ENCODE measurements at regions not wholly inside any gene's neighbourhood (a gene's known extent, or its start where the extent isn't known, plus 50 kb on each side); places are given as distances from the start of the nearest gene placed in this dataset.
"Not testable (repeated sequence)": the region's sequence is repeated elsewhere in the genome, so short reads cannot be mapped to it uniquely, and the experiment has no call there.

GRCh38 chr4:59762344-59762743, 1437.8 kb upstream of the ADGRL3 start:
- no peaks in the 10 kb centered on the region for H3K36me3 Mint-ChIP-seq (ENCODE audit: low read depth)
- H3K27ac Mint-ChIP-seq, result no peak overlapping the region
- H3K4me1 Mint-ChIP-seq (ENCODE audit: low read depth), result no peaks in the 10 kb centered on the region
- no peaks in the 10 kb centered on the region for H3K27me3 Mint-ChIP-seq (ENCODE audit: low read depth)
- peaks cover 24% of the 10 kb centered on the region for H3K9me3 Mint-ChIP-seq
- H3K4me3 Mint-ChIP-seq, result no peak overlapping the region

- Mint-ChIP-seq H3K9me3 (peaks cover 4% of the 10 kb centered on the region), H3K27me3 (ENCODE audit: low read depth) (no peaks in the 10 kb centered on the region), H3K27ac (no peak overlapping the region), H3K36me3 (ENCODE audit: low read depth) (no peaks in the 10 kb centered on the region), H3K4me1 (ENCODE audit: low read depth) (no peaks in the 10 kb centered on the region), H3K4me3 (no peak overlapping the region)
Observed at GRCh38 chr4:59770601-59771264, 1429.4 kb upstream of the ADGRL3 start.

- no peaks in the 10 kb centered on the region for H3K4me1 Mint-ChIP-seq (ENCODE audit: low read depth)
Observed at GRCh38 chr4:59772641-59773139, 1427.4 kb upstream of the ADGRL3 start.

GRCh38 chr4:59780271-59780670, 1419.9 kb upstream of the ADGRL3 start:
- not testable (repeated sequence) for H3K27me3 Mint-ChIP-seq (ENCODE audit: low read depth); H3K9me3 Mint-ChIP-seq; H3K36me3 Mint-ChIP-seq (ENCODE audit: low read depth); H3K27ac Mint-ChIP-seq; H3K4me1 Mint-ChIP-seq (ENCODE audit: low read depth); H3K4me3 Mint-ChIP-seq

More at GRCh38 chr4:59772641-59773139, 1427.4 kb upstream of the ADGRL3 start:
- Mint-ChIP-seq H3K27me3 (ENCODE audit: low read depth) (no peaks in the 10 kb centered on the region), H3K27ac (no peak overlapping the region), H3K9me3 (peaks cover 4% of the 10 kb centered on the region), H3K4me3 (no peak overlapping the region), H3K36me3 (ENCODE audit: low read depth) (no peaks in the 10 kb centered on the region)

GRCh38 chr4:59805176-59805575, 1395.0 kb upstream of the ADGRL3 start:
- H3K27me3 Mint-ChIP-seq (ENCODE audit: low read depth), result no peaks in the 10 kb centered on the region
- H3K36me3 Mint-ChIP-seq (ENCODE audit: low read depth), result no peaks in the 10 kb centered on the region
- H3K27ac Mint-ChIP-seq, result no peak overlapping the region
- no peaks in the 10 kb centered on the region for H3K4me1 Mint-ChIP-seq (ENCODE audit: low read depth)
- H3K4me3 Mint-ChIP-seq, result no peak overlapping the region
- peaks cover 10% of the 10 kb centered on the region for H3K9me3 Mint-ChIP-seq

GRCh38 chr4:59814402-59815010, 1385.6 kb upstream of the ADGRL3 start:
- no peak overlapping the region for H3K27ac Mint-ChIP-seq
- H3K36me3 Mint-ChIP-seq (ENCODE audit: low read depth), result no peaks in the 10 kb centered on the region
- H3K4me3 Mint-ChIP-seq, result no peak overlapping the region
- no peaks in the 10 kb centered on the region for H3K27me3 Mint-ChIP-seq (ENCODE audit: low read depth)
- H3K9me3 Mint-ChIP-seq, result no peaks in the 10 kb centered on the region
- H3K4me1 Mint-ChIP-seq (ENCODE audit: low read depth), result peaks cover 4% of the 10 kb centered on the region

- no peak overlapping the region for H3K27ac Mint-ChIP-seq
- H3K4me1 Mint-ChIP-seq (ENCODE audit: low read depth), result peaks cover 4% of the 10 kb centered on the region
- no peaks in the 10 kb centered on the region for H3K27me3 Mint-ChIP-seq (ENCODE audit: low read depth)
- no peaks in the 10 kb centered on the region for H3K36me3 Mint-ChIP-seq (ENCODE audit: low read depth)
- H3K9me3 Mint-ChIP-seq, result no peaks in the 10 kb centered on the region
- H3K4me3 Mint-ChIP-seq, result peak overlapping the region; percentile 57
Observed at GRCh38 chr4:59818656-59819055, 1381.5 kb upstream of the ADGRL3 start.

- H3K9me3 Mint-ChIP-seq, result no peaks in the 10 kb centered on the region
- no peaks in the 10 kb centered on the region for H3K27me3 Mint-ChIP-seq (ENCODE audit: low read depth)
- no peak overlapping the region for H3K27ac Mint-ChIP-seq
- no peaks in the 10 kb centered on the region for H3K36me3 Mint-ChIP-seq (ENCODE audit: low read depth)
- H3K4me3 Mint-ChIP-seq, result no peak overlapping the region
- H3K4me1 Mint-ChIP-seq (ENCODE audit: low read depth), result no peaks in the 10 kb centered on the region
Observed at GRCh38 chr4:59823311-59823710, 1376.8 kb upstream of the ADGRL3 start.

GRCh38 chr4:59825104-59825503, 1375.0 kb upstream of the ADGRL3 start:
- Mint-ChIP-seq H3K9me3 (no peaks in the 10 kb centered on the region), H3K36me3 (ENCODE audit: low read depth) (no peaks in the 10 kb centered on the region), H3K27me3 (ENCODE audit: low read depth) (no peaks in the 10 kb centered on the region), H3K27ac (no peak overlapping the region), H3K4me1 (ENCODE audit: low read depth) (no peaks in the 10 kb centered on the region), H3K4me3 (no peak overlapping the region)

- Mint-ChIP-seq H3K27ac (no peak overlapping the region), H3K36me3 (ENCODE audit: low read depth) (no peaks in the 10 kb centered on the region), H3K4me3 (no peak overlapping the region), H3K4me1 (ENCODE audit: low read depth) (no peaks in the 10 kb centered on the region), H3K27me3 (ENCODE audit: low read depth) (no peaks in the 10 kb centered on the region), H3K9me3 (no peaks in the 10 kb centered on the region)
Observed at GRCh38 chr4:59831746-59832145, 1368.4 kb upstream of the ADGRL3 start.

- no peaks in the 10 kb centered on the region for H3K4me1 Mint-ChIP-seq (ENCODE audit: low read depth)
- H3K36me3 Mint-ChIP-seq (ENCODE audit: low read depth), result no peaks in the 10 kb centered on the region
- no peaks in the 10 kb centered on the region for H3K27me3 Mint-ChIP-seq (ENCODE audit: low read depth)
- H3K27ac Mint-ChIP-seq, result no peak overlapping the region
- no peaks in the 10 kb centered on the region for H3K9me3 Mint-ChIP-seq
- H3K4me3 Mint-ChIP-seq, result no peak overlapping the region
Observed at GRCh38 chr4:59834943-59835342, 1365.2 kb upstream of the ADGRL3 start.

- H3K27me3 Mint-ChIP-seq (ENCODE audit: low read depth), result no peaks in the 10 kb centered on the region
- no peak overlapping the region for H3K4me3 Mint-ChIP-seq
- H3K4me1 Mint-ChIP-seq (ENCODE audit: low read depth), result no peaks in the 10 kb centered on the region
- peaks cover 5% of the 10 kb centered on the region for H3K9me3 Mint-ChIP-seq
- no peaks in the 10 kb centered on the region for H3K36me3 Mint-ChIP-seq (ENCODE audit: low read depth)
- H3K27ac Mint-ChIP-seq, result no peak overlapping the region
Observed at GRCh38 chr4:59837751-59838150, 1362.4 kb upstream of the ADGRL3 start.

- Mint-ChIP-seq H3K9me3 (peaks cover 5% of the 10 kb centered on the region), H3K4me3 (no peak overlapping the region), H3K36me3 (ENCODE audit: low read depth) (no peaks in the 10 kb centered on the region), H3K27ac (no peak overlapping the region), H3K4me1 (ENCODE audit: low read depth) (no peaks in the 10 kb centered on the region), H3K27me3 (ENCODE audit: low read depth) (no peaks in the 10 kb centered on the region)
Observed at GRCh38 chr4:59838236-59838635, 1361.9 kb upstream of the ADGRL3 start.

GRCh38 chr4:59841698-59842097, 1358.4 kb upstream of the ADGRL3 start:
- no peaks in the 10 kb centered on the region for H3K4me1 Mint-ChIP-seq (ENCODE audit: low read depth)
- peaks cover 16% of the 10 kb centered on the region for H3K9me3 Mint-ChIP-seq
- no peak overlapping the region for H3K27ac Mint-ChIP-seq
- H3K4me3 Mint-ChIP-seq, result no peak overlapping the region
- H3K36me3 Mint-ChIP-seq (ENCODE audit: low read depth), result no peaks in the 10 kb centered on the region
- no peaks in the 10 kb centered on the region for H3K27me3 Mint-ChIP-seq (ENCODE audit: low read depth)

- Mint-ChIP-seq H3K9me3 (peaks cover 16% of the 10 kb centered on the region), H3K27ac (no peak overlapping the region), H3K27me3 (ENCODE audit: low read depth) (no peaks in the 10 kb centered on the region), H3K4me1 (ENCODE audit: low read depth) (no peaks in the 10 kb centered on the region), H3K36me3 (ENCODE audit: low read depth) (no peaks in the 10 kb centered on the region), H3K4me3 (no peak overlapping the region)
Observed at GRCh38 chr4:59848457-59848856, 1351.7 kb upstream of the ADGRL3 start.
